Globus pallidus (tissue), 1 donor: ENCODE measurements at regions not wholly inside any gene's neighbourhood (a gene's known extent, or its start where the extent isn't known, plus 50 kb on each side); places are given as distances from the start of the nearest gene placed in this dataset.

Experiments used
- DNase-seq: peaks from one replicate; pipeline ENCODE4 v3.0.0-alpha.2; 2015; ENCODE audit warnings: low spot score

DNA sequence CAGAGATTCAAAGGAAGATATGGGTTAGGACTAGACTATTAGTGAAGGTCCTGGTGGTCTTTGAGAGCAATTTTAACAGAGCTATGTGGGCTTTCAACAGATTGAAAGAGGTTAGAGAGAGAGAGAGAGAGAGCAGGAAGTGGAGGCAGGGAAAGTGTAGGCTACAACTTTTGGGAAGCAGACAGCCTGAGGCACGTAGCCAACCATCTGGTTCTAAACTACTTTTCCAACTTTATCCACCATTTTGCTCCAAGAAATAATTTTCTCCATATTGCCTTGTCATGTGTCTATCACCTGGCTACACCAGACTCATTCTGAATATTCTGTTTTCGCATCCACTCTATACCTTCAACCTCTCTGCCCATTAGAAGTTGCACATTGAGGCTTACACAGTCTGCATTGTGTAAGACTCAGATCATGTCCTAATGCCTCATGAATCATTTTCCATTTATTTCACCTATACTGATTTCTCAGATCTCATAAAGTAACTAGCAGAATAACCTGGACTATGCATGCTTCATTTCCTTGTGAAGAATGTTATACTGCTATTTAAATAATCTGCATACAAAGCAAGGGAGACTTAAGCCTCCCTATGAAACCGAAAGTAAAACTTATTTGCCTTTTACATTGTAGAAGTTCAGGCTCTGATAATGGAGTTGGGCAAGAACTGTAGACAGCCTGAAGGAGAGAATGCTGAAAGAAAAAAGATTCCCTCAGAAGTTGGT is 235.6 kb downstream of the ELAVL2 start:
- no peak for DNase-seq

DNA sequence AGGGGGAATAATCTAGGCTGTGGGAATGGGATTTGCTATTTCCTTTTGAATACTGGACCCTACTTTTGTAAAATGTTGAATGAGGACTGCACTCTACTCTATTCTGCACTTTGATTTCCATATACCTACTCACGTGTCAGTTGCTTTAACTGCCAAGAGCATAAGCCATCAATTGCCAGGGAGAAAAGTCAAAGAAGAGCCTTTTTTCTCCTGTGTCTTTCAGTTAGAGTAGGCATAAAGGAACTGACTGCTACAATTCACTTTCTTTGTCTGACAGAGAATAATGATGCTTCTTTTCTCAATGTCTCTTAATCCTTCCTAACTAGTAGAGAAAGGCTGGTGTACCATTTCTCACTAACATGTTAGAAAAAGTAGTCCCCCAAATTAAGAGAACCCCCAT is 231.6 kb downstream of the ELAVL2 start:
- no peak for DNase-seq

DNA sequence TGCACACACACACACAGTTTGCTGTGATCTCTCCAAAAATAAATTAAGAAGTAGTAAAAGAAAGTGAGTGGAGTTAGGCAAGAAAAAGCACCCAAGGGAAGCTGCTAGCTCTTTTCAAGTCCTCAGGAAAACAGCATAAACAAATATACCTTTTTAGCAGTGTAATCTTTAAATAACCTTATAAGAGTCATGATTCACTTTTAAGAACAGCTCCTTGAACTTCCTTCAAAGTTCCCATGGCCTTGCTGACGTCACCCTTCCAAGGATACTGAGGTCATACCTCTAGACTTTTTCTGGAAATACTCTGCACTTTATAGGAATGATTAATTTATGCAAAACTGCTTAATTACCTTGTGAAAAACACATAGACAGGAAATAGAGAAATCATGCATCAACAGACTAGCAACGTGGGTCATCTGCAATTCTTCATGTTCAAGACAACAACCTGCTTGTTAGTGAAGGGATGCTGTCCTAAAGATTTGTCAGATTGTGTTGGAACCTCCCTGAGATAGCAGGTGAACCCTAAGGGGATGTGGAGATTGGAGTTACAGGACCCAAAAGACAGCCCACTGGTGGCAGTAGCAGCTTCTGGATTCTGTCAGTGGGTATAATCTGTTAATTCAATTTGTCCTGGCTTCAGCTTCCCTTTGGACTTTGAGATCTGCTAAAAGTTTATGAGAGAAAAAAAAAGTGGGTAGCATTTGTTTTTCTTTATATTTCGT is 229.0 kb downstream of the ELAVL2 start:
- no peak for DNase-seq

DNA sequence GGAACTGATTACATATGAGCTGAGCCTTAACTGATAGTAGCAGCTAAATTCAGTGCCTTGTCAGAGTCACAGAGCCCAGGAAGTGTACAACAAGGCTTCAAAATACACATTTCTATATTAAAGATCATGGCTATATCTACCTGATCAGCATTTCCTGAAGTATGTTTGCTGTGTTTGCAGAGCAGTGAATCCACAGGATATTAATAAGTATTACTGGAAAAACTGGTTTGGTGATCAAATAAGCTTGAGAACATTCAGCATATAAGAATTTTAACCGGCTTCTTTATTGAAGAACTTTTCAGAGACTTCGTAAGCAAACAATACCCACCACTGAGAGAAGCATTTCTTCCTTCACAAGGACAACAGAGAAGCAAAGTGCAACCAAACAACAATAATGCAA is 227.0 kb downstream of the ELAVL2 start:
- no peak for DNase-seq

DNA sequence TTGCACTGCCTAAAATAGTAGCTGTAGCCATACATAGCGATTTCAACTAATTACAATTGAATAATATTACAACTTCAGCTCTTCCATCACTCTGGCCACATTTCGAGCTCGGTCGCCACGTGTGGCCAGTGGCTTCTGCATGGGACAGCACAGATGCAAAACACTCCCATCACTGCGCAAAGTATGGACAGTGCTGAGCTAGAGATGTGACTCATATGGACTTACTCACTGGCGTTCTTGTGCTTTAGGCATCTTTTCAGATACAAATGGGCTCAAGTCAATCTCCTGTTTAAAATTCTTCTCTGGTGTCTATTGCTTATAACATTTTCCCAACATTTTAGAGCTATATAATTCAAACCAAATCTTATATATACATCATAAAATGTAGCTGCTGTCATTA is 222.7 kb downstream of the ELAVL2 start:
- no peak for DNase-seq

DNA sequence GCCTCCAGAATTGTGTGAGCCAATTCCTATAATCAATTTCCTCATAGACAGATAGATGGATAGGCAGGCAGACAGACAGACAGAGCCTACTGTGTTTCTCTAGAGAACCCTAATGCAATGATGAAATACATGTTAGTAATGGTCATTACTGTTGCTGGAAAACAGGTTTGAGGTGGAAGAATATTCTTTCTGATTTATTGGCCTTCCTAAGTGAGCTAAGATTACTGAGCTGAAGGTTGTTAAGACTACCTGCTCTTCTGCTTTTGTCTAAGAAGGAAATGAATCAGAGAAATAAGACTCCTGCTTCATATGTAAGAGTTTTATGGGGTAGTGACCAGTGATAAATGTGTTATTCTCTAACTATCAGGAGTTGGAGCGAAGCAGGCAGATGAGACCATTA is 219.9 kb downstream of the ELAVL2 start:
- no peak for DNase-seq

DNA sequence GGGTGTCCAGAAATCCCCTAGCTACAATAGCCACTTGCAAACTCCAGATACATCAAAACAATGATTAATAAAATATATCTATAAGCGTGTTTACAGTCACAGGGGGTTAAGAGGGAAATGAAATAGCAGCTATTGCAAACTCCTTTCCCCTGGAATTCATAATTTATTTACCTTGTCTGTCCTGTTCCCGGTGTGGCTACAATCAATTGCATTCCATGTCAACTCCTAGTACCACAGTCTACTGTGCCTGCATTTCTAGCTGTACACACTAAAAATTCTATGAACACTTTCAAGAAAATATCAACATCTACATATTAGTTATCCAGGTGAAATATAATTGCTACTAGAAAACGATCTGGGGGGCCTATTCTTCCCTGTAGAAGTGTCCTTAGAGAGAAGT is 217.6 kb downstream of the ELAVL2 start:
- no peak for DNase-seq

DNA sequence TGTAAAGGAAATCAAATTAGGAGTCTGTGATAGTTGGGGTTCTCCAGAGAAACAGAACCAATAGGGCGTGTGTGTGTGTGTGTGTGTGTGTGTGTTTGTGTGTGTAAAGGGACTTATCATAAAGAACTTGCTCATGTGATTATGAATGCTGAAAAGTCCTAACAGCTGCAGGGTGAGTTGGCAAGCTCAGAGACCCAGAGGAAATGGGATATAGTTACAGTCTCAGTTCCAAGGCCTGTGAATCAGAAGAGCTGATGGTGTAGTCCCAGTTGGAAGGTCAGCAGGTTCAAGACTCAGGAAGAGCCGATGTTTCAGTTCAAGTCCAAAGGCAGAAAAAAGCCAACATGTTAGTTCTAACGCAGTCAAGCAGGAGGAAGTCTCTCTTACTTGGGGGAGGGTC is 214.2 kb downstream of the ELAVL2 start:
- no peak for DNase-seq

DNA sequence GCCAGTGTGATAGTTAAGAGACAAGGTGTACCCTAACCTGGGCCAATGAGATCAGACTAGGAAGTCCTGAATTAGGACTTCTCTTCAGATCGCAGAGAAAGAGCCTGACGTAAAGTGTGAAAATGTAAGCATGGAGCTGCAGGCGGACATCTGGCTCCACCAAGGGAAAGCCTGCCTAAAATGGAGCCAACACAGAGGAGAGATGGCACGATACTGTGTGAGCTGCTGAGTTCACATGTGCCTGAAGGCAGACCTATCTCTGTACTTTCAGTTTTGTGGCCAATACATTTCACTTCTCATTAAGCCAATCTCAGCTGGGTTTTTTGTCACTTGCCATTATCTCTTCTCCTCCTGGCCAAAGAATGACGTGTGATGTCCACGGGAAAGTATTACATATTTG is 210.5 kb downstream of the ELAVL2 start:
- DNase-seq, result no peak

DNA sequence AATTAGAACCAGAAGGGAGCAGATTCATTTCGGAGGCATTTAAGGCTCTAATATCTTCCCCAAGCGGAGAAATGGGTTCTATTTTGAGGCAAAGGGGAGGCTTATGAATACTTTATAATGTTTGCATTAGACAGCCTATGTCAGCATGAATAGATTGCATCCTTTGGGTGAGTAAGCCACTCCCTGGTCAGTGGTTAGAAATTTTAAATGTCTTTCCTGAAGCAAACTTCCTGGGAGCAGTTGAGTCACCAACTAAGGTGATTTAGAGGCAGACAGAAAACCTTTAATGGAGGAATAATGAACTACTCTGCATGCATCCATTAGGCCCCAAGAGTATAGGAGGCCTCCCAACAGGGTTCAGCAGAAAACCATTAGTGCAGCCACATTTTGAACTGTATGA is 204.9 kb downstream of the ELAVL2 start:
- no peak for DNase-seq

DNA sequence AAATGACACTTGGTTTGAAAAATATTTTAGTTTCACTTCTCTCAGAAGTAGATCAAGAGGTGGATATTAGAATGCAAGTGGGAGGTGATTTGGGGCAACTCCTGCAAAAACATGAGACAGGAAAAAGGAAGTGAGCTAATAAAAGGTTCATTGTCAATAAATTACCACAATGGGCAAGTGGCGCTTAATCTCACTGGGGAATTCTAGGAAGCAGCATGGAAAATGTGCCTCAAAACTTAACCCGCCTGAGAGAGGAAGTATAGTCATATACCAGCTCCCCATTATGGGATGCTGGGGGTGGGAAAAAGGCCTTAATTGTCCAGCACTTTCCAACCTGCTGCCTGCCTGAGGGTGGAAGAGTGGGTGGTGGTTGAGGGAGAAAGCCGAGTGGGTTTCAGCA is 204.1 kb downstream of the ELAVL2 start:
- DNase-seq, result no peak

DNA sequence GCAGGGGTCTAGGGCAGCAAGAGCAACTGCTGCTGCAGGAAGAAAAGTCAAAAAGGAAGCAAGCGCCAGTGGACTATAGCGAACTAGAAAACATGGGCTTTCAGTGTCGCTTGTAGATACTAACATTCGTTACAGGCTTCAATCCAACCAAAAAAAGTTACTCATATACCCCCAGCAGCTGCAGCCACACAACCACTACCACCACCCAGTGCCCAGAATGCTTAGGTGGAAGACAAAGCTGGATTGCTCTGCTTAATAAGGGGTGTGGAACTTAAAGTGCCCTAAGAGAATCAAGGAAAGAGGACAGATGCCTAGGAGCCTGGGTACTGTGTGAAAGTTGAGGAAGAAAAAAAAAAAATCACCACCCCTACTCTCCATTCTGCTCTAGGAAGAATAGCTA is 203.6 kb downstream of the ELAVL2 start:
- no peak for DNase-seq

DNA sequence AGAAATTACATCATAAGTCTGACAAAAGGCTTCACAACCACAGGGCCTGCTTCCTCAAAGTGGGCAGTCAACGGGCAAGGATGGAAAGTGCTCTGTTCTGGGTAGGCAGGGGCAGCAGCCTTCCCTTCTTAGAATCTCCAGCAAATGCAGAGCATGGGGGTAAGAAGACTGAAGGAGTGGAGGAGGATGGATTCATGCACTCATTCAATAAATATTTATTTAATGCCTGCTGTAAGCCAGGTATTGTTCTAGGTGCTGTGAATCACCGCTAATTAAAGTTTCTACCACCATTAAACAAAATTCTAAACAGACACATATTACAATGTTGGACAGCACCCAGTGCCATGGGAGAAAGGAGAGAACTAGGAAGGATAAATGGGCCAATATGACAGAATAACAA is 195.6 kb downstream of the ELAVL2 start:
- DNase-seq, result no peak

DNA sequence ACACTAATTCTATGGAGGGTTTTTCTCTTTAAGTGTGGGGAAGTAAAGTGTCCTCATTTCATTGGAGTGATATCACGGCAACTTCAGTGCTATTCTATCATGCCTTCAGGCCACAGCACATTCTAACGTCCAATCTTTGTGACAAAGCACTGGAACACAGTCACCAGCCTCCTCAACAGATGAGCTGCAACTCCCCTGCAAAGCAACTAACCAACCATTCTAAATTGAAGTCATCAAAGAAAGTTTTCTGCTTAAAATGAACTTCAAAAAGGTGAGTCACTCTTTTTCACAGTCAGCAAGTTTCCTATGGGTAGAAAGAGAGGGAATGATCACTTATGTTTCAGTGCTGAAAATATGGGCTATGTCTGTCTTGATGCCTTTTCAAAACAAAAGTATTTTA is 190.8 kb downstream of the ELAVL2 start:
- no peak for DNase-seq

DNA sequence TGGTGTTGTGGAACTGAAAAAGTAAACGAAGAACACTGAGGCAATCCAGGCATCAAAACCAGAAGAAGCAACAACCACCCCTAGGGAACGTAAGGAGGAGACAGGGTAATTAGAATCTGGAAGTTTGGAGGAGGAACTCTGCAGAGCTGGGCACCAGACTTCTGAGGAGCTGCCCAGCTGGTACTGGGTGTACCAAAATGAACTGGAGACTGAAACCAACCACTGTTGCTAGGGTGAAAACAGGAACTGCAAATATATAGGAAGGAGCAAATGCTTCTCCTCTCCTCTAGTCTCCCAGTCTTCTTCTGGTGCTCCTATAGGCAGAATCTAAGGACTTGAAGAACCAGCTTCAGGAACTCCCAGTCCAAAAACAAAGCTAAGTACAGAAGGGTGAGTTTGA is 189.8 kb downstream of the ELAVL2 start:
- DNase-seq, result peak; percentile 10

DNA sequence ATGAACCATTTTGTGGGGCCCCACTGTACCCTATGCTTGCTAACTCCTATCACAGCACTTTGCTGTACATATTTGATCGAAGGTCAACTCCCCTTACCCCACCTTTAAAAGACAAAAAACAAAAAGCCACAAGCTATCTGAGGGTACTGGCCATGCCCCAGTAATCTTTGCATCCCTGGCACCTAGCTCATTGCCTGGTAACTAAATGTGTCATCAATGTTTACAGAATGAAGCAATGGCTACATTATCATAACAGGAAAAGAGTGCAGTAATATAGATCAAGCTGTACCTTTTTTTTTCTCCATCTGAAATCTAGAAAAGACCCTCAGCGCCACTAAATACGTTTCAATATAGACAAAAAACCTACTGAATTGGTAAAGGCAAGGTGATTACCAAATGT is 188.0 kb downstream of the ELAVL2 start:
- no peak for DNase-seq

DNA sequence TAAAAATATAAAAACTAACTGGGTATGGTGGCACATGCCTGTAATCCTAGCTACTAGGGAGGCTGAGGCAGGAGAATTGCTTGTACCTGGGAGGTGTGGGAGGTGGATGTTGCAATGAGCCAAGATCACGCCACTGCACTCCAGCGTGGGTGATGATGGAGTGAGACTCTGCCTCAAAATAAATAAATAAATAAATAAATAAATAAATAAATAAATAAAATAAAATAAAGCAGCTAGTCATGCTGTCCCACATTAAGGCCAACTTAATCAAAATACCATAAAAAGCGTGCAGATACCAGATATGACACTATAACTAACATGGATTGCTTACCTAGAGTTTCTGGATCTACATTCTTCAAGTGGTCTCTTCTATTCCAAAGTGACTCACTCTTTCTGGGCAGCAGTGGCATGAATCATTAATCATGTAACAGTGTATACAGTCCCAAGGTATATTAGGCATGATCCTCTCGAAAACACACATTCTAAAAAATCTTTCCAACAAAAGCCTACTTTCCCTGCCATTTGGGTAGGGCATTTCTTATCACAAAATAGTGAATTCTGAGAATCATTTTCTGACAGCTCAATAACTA is 187.1 kb downstream of the ELAVL2 start:
- no peak for DNase-seq
